ENCODE measurements at regions not wholly inside any gene's neighbourhood (a gene's known extent, or its start where the extent isn't known, plus 50 kb on each side); places are given as distances from the start of the nearest gene placed in this dataset.

DNA sequence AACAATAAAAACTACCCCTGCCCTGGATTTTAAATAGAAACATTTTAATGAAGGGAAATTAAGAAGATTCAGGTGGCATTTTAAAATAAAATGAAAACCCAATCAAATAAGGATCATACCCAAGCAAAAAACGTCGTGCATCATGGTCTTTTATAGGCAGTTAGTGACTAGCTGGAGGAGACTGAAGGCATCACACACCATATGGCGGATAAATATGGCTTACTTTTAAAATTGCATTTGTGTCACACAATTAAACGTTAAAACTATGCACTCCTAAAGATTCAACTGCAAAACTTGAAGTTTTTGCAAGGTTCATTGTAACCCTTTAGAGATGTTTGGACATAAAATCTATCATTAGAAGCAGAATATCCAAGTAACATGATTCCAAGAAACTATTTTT is 200.1 kb upstream of the NRG3 start:
- no peak for TF ChIP-seq EP300 (IDR thresholded peaks at IDR 0.05)
- TF ChIP-seq, protein P1, sequence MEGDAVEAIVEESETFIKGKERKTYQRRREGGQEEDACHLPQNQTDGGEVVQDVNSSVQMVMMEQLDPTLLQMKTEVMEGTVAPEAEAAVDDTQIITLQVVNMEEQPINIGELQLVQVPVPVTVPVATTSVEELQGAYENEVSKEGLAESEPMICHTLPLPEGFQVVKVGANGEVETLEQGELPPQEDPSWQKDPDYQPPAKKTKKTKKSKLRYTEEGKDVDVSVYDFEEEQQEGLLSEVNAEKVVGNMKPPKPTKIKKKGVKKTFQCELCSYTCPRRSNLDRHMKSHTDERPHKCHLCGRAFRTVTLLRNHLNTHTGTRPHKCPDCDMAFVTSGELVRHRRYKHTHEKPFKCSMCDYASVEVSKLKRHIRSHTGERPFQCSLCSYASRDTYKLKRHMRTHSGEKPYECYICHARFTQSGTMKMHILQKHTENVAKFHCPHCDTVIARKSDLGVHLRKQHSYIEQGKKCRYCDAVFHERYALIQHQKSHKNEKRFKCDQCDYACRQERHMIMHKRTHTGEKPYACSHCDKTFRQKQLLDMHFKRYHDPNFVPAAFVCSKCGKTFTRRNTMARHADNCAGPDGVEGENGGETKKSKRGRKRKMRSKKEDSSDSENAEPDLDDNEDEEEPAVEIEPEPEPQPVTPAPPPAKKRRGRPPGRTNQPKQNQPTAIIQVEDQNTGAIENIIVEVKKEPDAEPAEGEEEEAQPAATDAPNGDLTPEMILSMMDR (IDR thresholded peaks at IDR 0.05) = no peak
